ENCODE measurements at regions not wholly inside any gene's neighbourhood (a gene's known extent, or its start where the extent isn't known, plus 50 kb on each side); places are given as distances from the start of the nearest gene placed in this dataset.

DNA sequence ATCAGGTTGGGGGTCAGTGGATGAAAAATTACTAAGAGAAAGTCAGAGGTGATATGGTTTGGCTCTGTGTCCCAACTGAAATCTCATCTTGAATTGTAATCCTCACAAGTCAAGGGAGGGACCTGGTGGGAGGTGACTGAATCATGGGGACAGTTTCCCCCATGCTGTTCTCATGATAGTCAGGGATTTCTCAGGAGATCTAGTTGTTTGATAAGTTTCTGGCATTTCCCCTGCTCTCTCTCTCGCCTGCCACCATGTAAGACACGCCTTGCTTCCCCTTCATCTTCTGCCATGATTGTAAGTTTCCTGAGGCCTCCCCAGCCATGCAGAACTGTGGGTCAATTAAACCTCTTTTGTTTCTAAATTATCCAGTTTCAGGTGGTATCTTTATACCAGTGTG lies 945.8 kb upstream of the CRIM1 start:
- TF ChIP-seq CTCF (IDR thresholded peaks at IDR 0.05; ENCODE audit: insufficient read depth, low read length, poor library complexity, severe bottlenecking): no peak
- TF ChIP-seq EZH2phosphoT487 (conservative IDR thresholded peaks at IDR 0.05; ENCODE audit: low read length): no peak

All from SU-DHL-6 (cell line).